ES-I3 (cell line): ENCODE measurements at regions not wholly inside any gene's neighbourhood (a gene's known extent, or its start where the extent isn't known, plus 50 kb on each side); places are given as distances from the start of the nearest gene placed in this dataset.
"Not testable (repeated sequence)": the region's sequence is repeated elsewhere in the genome, so short reads cannot be mapped to it uniquely, and the experiment has no call there.

Experiments
- H3K36me3 ChIP-seq: 2 replicates; pipeline ENCODE4 v1.6.1; 2013; ENCODE audit warnings: mild to moderate bottlenecking, low read length, control low read depth, moderate library complexity; ENCODE audit not compliant: insufficient read depth
- H3K4me1 ChIP-seq: 2 replicates; pipeline ENCODE4 v1.6.1; 2013; ENCODE audit warnings: mild to moderate bottlenecking, control low read depth, low read length; ENCODE audit not compliant: insufficient read depth
- H3K9ac ChIP-seq: 2 replicates; pipeline ENCODE4 v1.6.1; 2013; ENCODE audit warnings: low read depth, mild to moderate bottlenecking, low read length, moderate library complexity
- H3K9me3 ChIP-seq: 2 replicates; pipeline ENCODE4 v1.6.1; 2013; ENCODE audit warnings: mild to moderate bottlenecking, low read length, moderate library complexity; ENCODE audit not compliant: control insufficient read depth, insufficient read depth

GRCh38 chr6:140677781-140678528, 1303.5 kb upstream of the CITED2 start:
- no peaks in the 10 kb centered on the region for H3K4me1 ChIP-seq
- no peaks in the 10 kb centered on the region for H3K36me3 ChIP-seq
- no peaks in the 10 kb centered on the region for H3K9me3 ChIP-seq
- no peak overlapping the region for H3K9ac ChIP-seq

- Histone ChIP-seq H3K9me3 (no peaks in the 10 kb centered on the region), H3K9ac (no peak overlapping the region), H3K4me1 (no peaks in the 10 kb centered on the region), H3K36me3 (no peaks in the 10 kb centered on the region)
Measured at GRCh38 chr6:140671926-140672325, 1297.5 kb upstream of the CITED2 start.

GRCh38 chr6:140670021-140670420, 1295.6 kb upstream of the CITED2 start:
- H3K9me3 ChIP-seq = no peaks in the 10 kb centered on the region

GRCh38 chr6:140669321-140669720, 1294.9 kb upstream of the CITED2 start:
- Histone ChIP-seq H3K4me1 (no peaks in the 10 kb centered on the region), H3K9ac (no peak overlapping the region), H3K9me3 (no peaks in the 10 kb centered on the region), H3K36me3 (no peaks in the 10 kb centered on the region)

More at GRCh38 chr6:140670021-140670420, 1295.6 kb upstream of the CITED2 start:
- Histone ChIP-seq H3K36me3 (no peaks in the 10 kb centered on the region), H3K4me1 (no peaks in the 10 kb centered on the region), H3K9ac (no peak overlapping the region)

- Histone ChIP-seq H3K4me1 (no peaks in the 10 kb centered on the region), H3K9ac (no peak overlapping the region), H3K9me3 (no peaks in the 10 kb centered on the region), H3K36me3 (no peaks in the 10 kb centered on the region)
Measured at GRCh38 chr6:140663772-140664171, 1289.3 kb upstream of the CITED2 start.

- Histone ChIP-seq H3K36me3 (no peaks in the 10 kb centered on the region), H3K9me3 (no peaks in the 10 kb centered on the region), H3K4me1 (no peaks in the 10 kb centered on the region), H3K9ac (no peak overlapping the region)
Measured at GRCh38 chr6:140663094-140663493, 1288.6 kb upstream of the CITED2 start.

GRCh38 chr6:140661691-140662090, 1287.2 kb upstream of the CITED2 start:
- Histone ChIP-seq H3K9ac (no peak overlapping the region), H3K36me3 (no peaks in the 10 kb centered on the region), H3K4me1 (no peaks in the 10 kb centered on the region), H3K9me3 (no peaks in the 10 kb centered on the region)

GRCh38 chr6:140660295-140660694, 1285.8 kb upstream of the CITED2 start:
- H3K9me3 ChIP-seq = no peaks in the 10 kb centered on the region
- no peaks in the 10 kb centered on the region for H3K4me1 ChIP-seq
- no peak overlapping the region for H3K9ac ChIP-seq
- H3K36me3 ChIP-seq = no peaks in the 10 kb centered on the region

- H3K9me3 ChIP-seq = no peaks in the 10 kb centered on the region
- no peaks in the 10 kb centered on the region for H3K4me1 ChIP-seq
- H3K9ac ChIP-seq = no peak overlapping the region
- H3K36me3 ChIP-seq = no peaks in the 10 kb centered on the region
Measured at GRCh38 chr6:140653972-140654371, 1279.5 kb upstream of the CITED2 start.

- Histone ChIP-seq H3K9ac (no peak overlapping the region), H3K4me1 (no peaks in the 10 kb centered on the region), H3K9me3 (no peaks in the 10 kb centered on the region), H3K36me3 (no peaks in the 10 kb centered on the region)
Measured at GRCh38 chr6:140653506-140653905, 1279.1 kb upstream of the CITED2 start.

- not testable (repeated sequence) for H3K36me3 ChIP-seq, H3K9ac ChIP-seq, H3K4me1 ChIP-seq, H3K9me3 ChIP-seq
Measured at GRCh38 chr6:140649502-140649901, 1275.1 kb upstream of the CITED2 start.

GRCh38 chr6:140647322-140647721, 1272.9 kb upstream of the CITED2 start:
- H3K4me1 ChIP-seq, H3K36me3 ChIP-seq, H3K9me3 ChIP-seq, H3K9ac ChIP-seq: not testable (repeated sequence)

GRCh38 chr6:140644017-140644416, 1269.6 kb upstream of the CITED2 start:
- no peaks in the 10 kb centered on the region for H3K36me3 ChIP-seq
- H3K4me1 ChIP-seq = no peaks in the 10 kb centered on the region
- peaks cover 4% of the 10 kb centered on the region for H3K9me3 ChIP-seq
- no peak overlapping the region for H3K9ac ChIP-seq

- Histone ChIP-seq H3K36me3 (no peaks in the 10 kb centered on the region), H3K4me1 (peaks cover 6% of the 10 kb centered on the region; the same call in 1 of the 2 replicates), H3K9me3 (peaks cover 6% of the 10 kb centered on the region), H3K9ac (no peak overlapping the region)
Measured at GRCh38 chr6:140641412-140641811, 1267.0 kb upstream of the CITED2 start.

- Histone ChIP-seq H3K36me3 (no peaks in the 10 kb centered on the region), H3K9ac (no peak overlapping the region), H3K9me3 (peaks cover 2% of the 10 kb centered on the region; the same call in 1 of the 2 replicates), H3K4me1 (peaks cover 7% of the 10 kb centered on the region; the same call in 1 of the 2 replicates)
Measured at GRCh38 chr6:140636908-140637402, 1262.5 kb upstream of the CITED2 start.
